ENCODE measurements at regions not wholly inside any gene's neighbourhood (a gene's known extent, or its start where the extent isn't known, plus 50 kb on each side); places are given as distances from the start of the nearest gene placed in this dataset.

GRCh38 chr2:128644156-128644555, 325.5 kb upstream of the HS6ST1 start:
- no peak for TF ChIP-seq CTCF (conservative IDR thresholded peaks at IDR 0.05; ENCODE audit: low read depth, low read length)
- TF ChIP-seq EZH2 (IDR thresholded peaks at IDR 0.05; ENCODE audit: borderline replicate concordance, low read depth, low read length, poor library complexity, severe bottlenecking) = no peak

All from A673 (cell line).